HCT116 (cell line): ENCODE measurements at regions not wholly inside any gene's neighbourhood (a gene's known extent, or its start where the extent isn't known, plus 50 kb on each side); places are given as distances from the start of the nearest gene placed in this dataset.

ENCODE experiments used
- ATAC-seq: fragments of 200-7000 bp; cut with Tn5 transposase; 2 replicates; pipeline ENCODE4 v1.9.1; 2020; ENCODE audit warnings: mild to moderate bottlenecking, moderate library complexity
- BruUV-seq: library from RNA; stranded (reverse); fragments of 400-500 nt; replicated peaks from 2 replicates; lab custom pipeline; 2021; lab: Mats Ljungman, UMichigan
- CTCF ChIA-PET: fragments of 300-600 bp; sonication (Branson Sonifier 250); formaldehyde crosslinking; loops from one replicate; lab custom pipeline; 2021; ENCODE audit warnings: antibody characterized with exemption; lab: Charles Lee
- POLR2A ChIA-PET: fragments of 300-600, 350-600 bp; sonication (Branson Sonifier 250); formaldehyde crosslinking; loops from one replicate; lab custom pipeline; 2021; ENCODE audit warnings: antibody characterized with exemption; lab: Charles Lee
- RAD21 ChIA-PET, 2 experiments: fragments of 300-600 bp; sonication (Branson Sonifier 250); formaldehyde crosslinking; loops; one replicate each; lab custom pipeline; 2023; ENCODE audit warnings: low total read pairs in 2 of 2; ENCODE audit not compliant: uncharacterized antibody in 2 of 2, unreplicated experiment in 2 of 2, low non-redundant PET in 1 of 2; lab: Charles Lee
- DNase-seq: peaks from one replicate; pipeline ENCODE4 v3.0.0-alpha.2; 2010; ENCODE audit warnings: low read depth, low spot score
- H2AFZ ChIP-seq: fragments of 200-600 bp; shearing (Covaris generic), sonication (generic); 2 replicates; pipeline ENCODE4 v1.6.1; 2017; ENCODE audit warnings: low read depth, mixed run types, mixed read lengths, antibody characterized with exemption, low read length; ENCODE audit not compliant: poor library complexity, severe bottlenecking
- H3K27ac ChIP-seq: 2 replicates; pipeline ENCODE4 v1.5.1; 2012; ENCODE audit warnings: low read depth, low read length
- H3K27me3 ChIP-seq: fragments of 200-600 bp; sonication (generic); 2 replicates; pipeline ENCODE4 v1.6.1; 2016; ENCODE audit warnings: mixed run types, low read length, mixed read lengths; ENCODE audit not compliant: insufficient read depth
- H3K36me3 ChIP-seq, 2 experiments: fragments of 200-500 bp in 1 of 2; fragments of 200-600 bp in 1 of 2; sonication (Bioruptor generic) in 1 of 2; sonication (generic) in 1 of 2; 2 replicates each; pipeline versions ENCODE4 v1.5.1 to v1.6.1; 2014 to 2016; ENCODE audit warnings: low read length in 2 of 2, inconsistent platforms in 1 of 2, mixed read lengths in 1 of 2, mixed run types in 1 of 2; ENCODE audit not compliant: insufficient read depth in 2 of 2, control insufficient read depth in 1 of 2
- H3K4me1 ChIP-seq, 2 experiments: fragments of 200-600 bp in 1 of 2; sonication (generic) in 1 of 2; 2 replicates each; pipeline versions ENCODE4 v1.5.1 to v1.6.1; 2012 to 2017; ENCODE audit warnings: low read length in 2 of 2, inconsistent platforms in 1 of 2, mild to moderate bottlenecking in 1 of 2, mixed read lengths in 1 of 2, mixed run types in 1 of 2, moderate library complexity in 1 of 2; ENCODE audit not compliant: insufficient read depth in 2 of 2, control insufficient read depth in 1 of 2
- H3K4me2 ChIP-seq: fragments of 200-600 bp; sonication (generic); 2 replicates; pipeline ENCODE4 v1.6.1; 2017; ENCODE audit warnings: mixed run types, low read length, mixed read lengths
- H3K4me3 ChIP-seq, 2 experiments: fragments of 200-600 bp in 1 of 2; sonication (generic) in 1 of 2; replicated peaks in 1 of 2; 2 replicates each; pipeline ENCODE4 v1.5.1; 2011 to 2016; ENCODE audit warnings: low read length in 2 of 2, control low read depth in 1 of 2, low read depth in 1 of 2, mild to moderate bottlenecking in 1 of 2, mixed read lengths in 1 of 2, mixed run types in 1 of 2
- H3K79me2 ChIP-seq: fragments of 200-600 bp; sonication (generic); 2 replicates; pipeline ENCODE4 v1.6.1; 2017; ENCODE audit warnings: mild to moderate bottlenecking, mixed run types, low read length, moderate library complexity, mixed read lengths; ENCODE audit not compliant: insufficient read depth
- H3K9ac ChIP-seq: fragments of 200-600 bp; sonication (generic); 2 replicates; pipeline ENCODE4 v1.6.1; 2016; ENCODE audit warnings: low read length, mixed read lengths
- H3K9me2 ChIP-seq: fragments of 200-600 bp; sonication (generic), shearing (Covaris generic); 2 replicates; pipeline ENCODE4 v1.6.1; 2017; ENCODE audit warnings: mixed run types, mild to moderate bottlenecking, moderate library complexity; ENCODE audit not compliant: insufficient read depth
- H3K9me3 ChIP-seq, 2 experiments: fragments of 200-500 bp in 1 of 2; fragments of 200-600 bp in 1 of 2; sonication (Bioruptor generic) in 1 of 2; sonication (generic) in 1 of 2; 2 replicates each; pipeline ENCODE4 v1.6.1; 2014 to 2017; ENCODE audit warnings: low read length in 2 of 2, mixed read lengths in 2 of 2, inconsistent platforms in 1 of 2, low read depth in 1 of 2, mild to moderate bottlenecking in 1 of 2, mixed run types in 1 of 2, moderate library complexity in 1 of 2; ENCODE audit not compliant: control insufficient read depth in 1 of 2, insufficient read depth in 1 of 2
- H4K20me1 ChIP-seq: fragments of 200-600 bp; sonication (generic), shearing (Covaris generic); 2 replicates; pipeline ENCODE4 v1.6.1; 2017; ENCODE audit warnings: mixed run types, mild to moderate bottlenecking, moderate library complexity; ENCODE audit not compliant: insufficient read depth
- CBX3 ChIP-seq: IDR thresholded peaks from 2 replicates; pipeline ENCODE4 v1.6.1; 2012; ENCODE audit warnings: low read depth
- CEBPB ChIP-seq: IDR thresholded peaks from 2 replicates; pipeline ENCODE4 v1.6.1; 2012; ENCODE audit warnings: low read depth
- CTCF ChIP-seq, 3 experiments: fragments of 200-600 bp in 1 of 3; sonication (generic) in 1 of 3; IDR thresholded peaks in 2 of 3; conservative IDR thresholded peaks in 1 of 3; 2 replicates each; pipeline ENCODE4 v1.5.1; 2012 to 2017; ENCODE audit warnings: low read depth in 2 of 3, low read length in 2 of 3, antibody characterized with exemption in 1 of 3, borderline replicate concordance in 1 of 3, control low read depth in 1 of 3, mild to moderate bottlenecking in 1 of 3, mixed read lengths in 1 of 3, mixed run types in 1 of 3, moderate library complexity in 1 of 3; ENCODE audit not compliant: insufficient read depth in 1 of 3
- ELF1 ChIP-seq: IDR thresholded peaks from 2 replicates; pipeline ENCODE4 v1.6.1; 2012; ENCODE audit warnings: low read depth, borderline replicate concordance
- EZH2 ChIP-seq: fragments of 200-600 bp; sonication (generic); IDR thresholded peaks from 2 replicates; pipeline ENCODE4 v1.6.1; 2017; ENCODE audit warnings: antibody characterized with exemption, mixed run types
- JUND ChIP-seq: IDR thresholded peaks from 2 replicates; pipeline ENCODE4 v1.6.1; 2012
- REST ChIP-seq: IDR thresholded peaks from 2 replicates; pipeline ENCODE4 v1.6.1; 2012; ENCODE audit warnings: low read depth
- SRF ChIP-seq: IDR thresholded peaks from 2 replicates; pipeline ENCODE4 v1.6.1; 2012; ENCODE audit warnings: low read depth
- TCF7L2 ChIP-seq: IDR thresholded peaks from 2 replicates; pipeline ENCODE4 v1.7.0; 2011; ENCODE audit warnings: borderline replicate concordance, inconsistent platforms; ENCODE audit not compliant: insufficient read depth, insufficient read length; ENCODE audit errors: extremely low read depth
- YY1 ChIP-seq: IDR thresholded peaks from 2 replicates; pipeline ENCODE4 v1.6.1; 2011; ENCODE audit warnings: low read length, low read depth, moderate library complexity, mild to moderate bottlenecking; ENCODE audit not compliant: insufficient replicate concordance; ENCODE audit errors: extremely low read depth
- ZBTB33 ChIP-seq: IDR thresholded peaks from 2 replicates; pipeline ENCODE4 v1.6.1; 2011; ENCODE audit warnings: mild to moderate bottlenecking, low read length, moderate library complexity; ENCODE audit not compliant: insufficient replicate concordance; ENCODE audit errors: extremely low read depth
- ZNF274 ChIP-seq: fragments of 200-500 bp; sonication (Bioruptor generic); IDR thresholded peaks from 2 replicates; pipeline ENCODE4 v1.6.1; 2014; ENCODE audit warnings: mild to moderate bottlenecking, low read depth, low read length, inconsistent platforms
- intact Hi-C: fragments of 100-400 bp; cut with micrococcal nuclease; formaldehyde crosslinking; loops from 2 replicates; pipeline ENCODE4 v1.10.0; 2022

GRCh38 chr16:64094181-64094965 lies 1027.5 kb downstream of the CDH11 start:
- no peak for TF ChIP-seq SRF
- TF ChIP-seq CEBPB = no peak
- no peak for TF ChIP-seq JUND
- no peak for TF ChIP-seq ELF1
- no peak for TF ChIP-seq CTCF (IDR thresholded peaks at IDR 0.05 in 2 of 3, conservative IDR thresholded peaks at IDR 0.05 in 1 of 3; ENCODE audit: borderline replicate concordance in 1 of 3, insufficient read depth in 1 of 3, low read depth in 2 of 3, low read length in 2 of 3)
- TF ChIP-seq YY1 = no peak
- no peak for TF ChIP-seq EZH2
- no peak for TF ChIP-seq ZBTB33
- no peak for TF ChIP-seq CBX3
- TF ChIP-seq REST = no peak
- no peak for TF ChIP-seq TCF7L2
- no peak for TF ChIP-seq ZNF274
- TF ChIP-seq, all 23 proteins: peak for 0
- no peak overlapping the region for H3K4me3 ChIP-seq
- ChIA-PET CTCF (no interaction called here), POLR2A (no interaction called here), RAD21 (no interaction called here)
- no TSS peak for BruUV-seq
- no peak overlapping the region for H3K27ac ChIP-seq
- no peak overlapping the region for H2AFZ ChIP-seq
- no peak overlapping the region for H3K9ac ChIP-seq
- H3K36me3 ChIP-seq = no peaks in the 10 kb centered on the region
- no peak overlapping the region for H3K4me2 ChIP-seq
- H3K27me3 ChIP-seq = no peaks in the 10 kb centered on the region
- intact Hi-C loops = no loop called here
- H3K79me2 ChIP-seq = no peaks in the 10 kb centered on the region
- DNase-seq (no peak), ATAC-seq (no peak)
- H3K4me1 ChIP-seq = no peaks in the 10 kb centered on the region
- no peaks in the 10 kb centered on the region for H4K20me1 ChIP-seq
- peaks cover 14 to 37% of the 10 kb centered on the region in 2 experiments; a peak in 2 of 4 replicates for H3K9me3 ChIP-seq
- no peaks in the 10 kb centered on the region for H3K9me2 ChIP-seq
